CD4-positive, CD25-positive, alpha-beta regulatory T cell (primary cell): ENCODE measurements at regions not wholly inside any gene's neighbourhood (a gene's known extent, or its start where the extent isn't known, plus 50 kb on each side); places are given as distances from the start of the nearest gene placed in this dataset.
"Not testable (repeated sequence)": the region's sequence is repeated elsewhere in the genome, so short reads cannot be mapped to it uniquely, and the experiment has no call there.

ENCODE experiments used
- ATAC-seq, 2 donors: fragments of 150-1000 bp; cut with Tn5 transposase; one replicate each; pipeline ENCODE4 v1.10.0; 2021; ENCODE audit warnings: low read depth in 2 of 2, moderate number of reproducible peaks in 2 of 2, moderate library complexity in 1 of 2
- DNase-seq, 3 donors: peaks; one replicate each; pipeline versions ENCODE4 v3.0.0 to v3.0.0-alpha.2; 2012 to 2022; ENCODE audit warnings: mixed read lengths in 1 of 3
- H3K27ac ChIP-seq: one replicate; pipeline ENCODE4 v1.7.0; 2013; ENCODE audit warnings: mild to moderate bottlenecking, low read length; ENCODE audit not compliant: insufficient read depth, poor library complexity, severe bottlenecking
- H3K27me3 ChIP-seq: one replicate; pipeline ENCODE4 v1.7.0; 2013; ENCODE audit warnings: low read length; ENCODE audit not compliant: control insufficient read depth, insufficient read depth
- H3K36me3 ChIP-seq: one replicate; pipeline ENCODE4 v1.7.0; 2013; ENCODE audit warnings: mild to moderate bottlenecking, low read length, moderate library complexity; ENCODE audit not compliant: control insufficient read depth, insufficient read depth
- H3K4me1 ChIP-seq: 2 replicates; pipeline ENCODE4 v1.7.0; 2013; ENCODE audit warnings: mild to moderate bottlenecking, low read length; ENCODE audit not compliant: insufficient read depth, control insufficient read depth, poor library complexity, severe bottlenecking
- H3K4me3 ChIP-seq: one replicate; pipeline ENCODE4 v1.7.0; 2013; ENCODE audit warnings: low read depth, mild to moderate bottlenecking, low read length, moderate library complexity
- H3K9me3 ChIP-seq, 2 experiments: 1 replicate in 1 of 2; 2 replicates in 1 of 2; pipeline ENCODE4 v1.7.0; 2013; ENCODE audit warnings: low read length in 2 of 2, mild to moderate bottlenecking in 1 of 2, moderate library complexity in 1 of 2; ENCODE audit not compliant: control insufficient read depth in 2 of 2
- H3K27ac Mint-ChIP-seq, 3 donors: one replicate each; pipeline ENCODE4 v1.8.0; 2020 to 2022; ENCODE audit warnings: mild to moderate bottlenecking in 3 of 3, mixed read lengths in 3 of 3, moderate library complexity in 2 of 3
- H3K27me3 Mint-ChIP-seq: one replicate; pipeline ENCODE4 v1.8.0; 2022; ENCODE audit warnings: mild to moderate bottlenecking, mixed read lengths
- H3K36me3 Mint-ChIP-seq: one replicate; pipeline ENCODE4 v1.8.0; 2020; ENCODE audit warnings: mixed read lengths
- H3K4me1 Mint-ChIP-seq, 4 donors: one replicate each; pipeline ENCODE4 v1.8.0; 2020 to 2022; ENCODE audit warnings: mixed read lengths in 4 of 4, mild to moderate bottlenecking in 1 of 4
- H3K4me3 Mint-ChIP-seq, 4 donors: one replicate each; pipeline ENCODE4 v1.8.0; 2020 to 2022; ENCODE audit warnings: mild to moderate bottlenecking in 4 of 4, mixed read lengths in 4 of 4, moderate library complexity in 3 of 4
- H3K9me3 Mint-ChIP-seq, 7 donors: one replicate each; pipeline ENCODE4 v1.8.0; 2020 to 2022; ENCODE audit warnings: mixed read lengths in 7 of 7, mild to moderate bottlenecking in 3 of 7, moderate library complexity in 2 of 7

- Histone ChIP-seq H3K36me3 (no peaks in the 10 kb centered on the region), H3K4me1 (no peaks in the 10 kb centered on the region), H3K4me3 (no peak overlapping the region), H3K9me3 (no peaks in the 10 kb centered on the region), H3K27ac (no peak overlapping the region), H3K27me3 (peaks cover 2% of the 10 kb centered on the region)
- peaks cover 0 to 2% (median 0%) of the 10 kb centered on the region in 4 donors for H3K4me1 Mint-ChIP-seq
- H3K9me3 Mint-ChIP-seq: peaks cover 0 to 1% (median 0%) of the 10 kb centered on the region in 7 donors
- no peak overlapping the region for H3K4me3 Mint-ChIP-seq
- no peak for DNase-seq
- peaks cover 4% of the 10 kb centered on the region for H3K27me3 Mint-ChIP-seq
- no peak overlapping the region for H3K27ac Mint-ChIP-seq
- no peak for ATAC-seq
- no peaks in the 10 kb centered on the region for H3K36me3 Mint-ChIP-seq
Measured at GRCh38 chr1:233461847-233462246, 134.3 kb downstream of the MAP3K21 start.

DNA sequence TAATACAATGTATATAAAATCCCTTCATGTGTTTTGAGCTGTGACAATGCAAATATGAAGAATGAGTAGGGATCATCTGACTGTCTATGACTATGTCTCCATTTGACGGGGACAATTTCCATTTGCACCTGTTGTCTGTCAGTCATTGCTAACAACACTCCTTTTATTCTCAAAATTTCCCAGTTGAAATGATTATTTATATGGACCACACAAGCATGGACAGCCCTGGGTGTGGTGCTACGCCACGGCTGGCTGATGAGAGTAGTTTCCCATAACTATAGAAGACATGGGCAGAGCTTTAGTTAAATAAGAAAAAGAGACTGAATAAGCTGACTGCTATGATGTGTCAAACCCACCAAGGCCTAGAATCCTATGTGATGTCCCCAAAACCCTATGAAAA is 135.8 kb downstream of the MAP3K21 start:
- no peaks in the 10 kb centered on the region for H3K27me3 Mint-ChIP-seq
- H3K27ac Mint-ChIP-seq: no peak overlapping the region
- Histone ChIP-seq H3K36me3 (no peaks in the 10 kb centered on the region), H3K9me3 (no peaks in the 10 kb centered on the region), H3K4me1 (no peaks in the 10 kb centered on the region), H3K27me3 (peaks cover 2% of the 10 kb centered on the region), H3K27ac (no peak overlapping the region), H3K4me3 (no peak overlapping the region)
- peaks cover 0 to 1% (median 0%) of the 10 kb centered on the region in 7 donors for H3K9me3 Mint-ChIP-seq
- DNase-seq: no peak
- no peak overlapping the region for H3K4me3 Mint-ChIP-seq
- H3K4me1 Mint-ChIP-seq: peaks cover 0 to 2% (median 0%) of the 10 kb centered on the region in 4 donors
- no peaks in the 10 kb centered on the region for H3K36me3 Mint-ChIP-seq
- ATAC-seq: no peak

DNA sequence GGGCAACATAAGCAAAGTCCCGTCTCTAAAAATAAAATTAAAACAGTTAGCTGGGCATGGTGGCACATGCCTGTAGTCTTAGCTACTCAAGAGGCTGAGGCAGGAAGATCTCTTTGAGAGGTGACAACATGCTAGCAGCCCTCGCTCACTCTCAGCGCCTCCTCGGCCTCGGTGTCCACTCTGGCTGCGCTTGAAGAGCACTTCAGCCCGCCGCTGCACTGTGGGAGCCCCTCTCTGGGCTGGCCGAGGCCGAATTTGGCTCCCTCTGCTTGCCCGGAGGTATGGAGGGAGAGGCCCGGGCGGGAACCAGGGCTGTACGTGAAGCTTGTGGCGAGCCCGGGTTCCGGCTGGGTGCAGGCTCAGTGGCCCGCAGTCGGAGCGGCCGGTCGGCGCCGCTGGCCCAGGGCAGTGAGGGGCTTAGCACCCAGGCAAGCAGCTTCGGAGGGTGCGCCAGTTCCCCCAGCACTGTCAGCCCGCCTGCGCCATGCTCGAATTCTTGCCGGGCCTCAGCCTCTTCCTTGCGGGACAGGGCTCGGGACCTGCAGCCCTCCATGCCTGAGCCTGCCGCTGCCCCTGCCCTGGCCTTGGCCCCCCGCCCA is 138.3 kb downstream of the MAP3K21 start:
- Mint-ChIP-seq H3K9me3 (peaks cover 0 to under 1% (median 0%) of the 10 kb centered on the region in 7 donors), H3K27me3 (no peaks in the 10 kb centered on the region), H3K4me3 (no peak overlapping the region), H3K36me3 (no peaks in the 10 kb centered on the region), H3K27ac (no peak overlapping the region), H3K4me1 (no peaks in the 10 kb centered on the region)
- Histone ChIP-seq H3K9me3 (no peaks in the 10 kb centered on the region), H3K27me3 (peaks cover 2% of the 10 kb centered on the region), H3K36me3 (no peaks in the 10 kb centered on the region), H3K4me3 (no peak overlapping the region), H3K4me1 (no peaks in the 10 kb centered on the region), H3K27ac (no peak overlapping the region)
- no peak for ATAC-seq
- no peak for DNase-seq

- Histone ChIP-seq H3K9me3 (no peaks in the 10 kb centered on the region), H3K4me1 (no peaks in the 10 kb centered on the region), H3K4me3 (no peak overlapping the region), H3K27ac (no peak overlapping the region), H3K27me3 (no peaks in the 10 kb centered on the region), H3K36me3 (no peaks in the 10 kb centered on the region)
- no peaks in the 10 kb centered on the region for H3K4me1 Mint-ChIP-seq
- no peak for DNase-seq
- no peak overlapping the region for H3K27ac Mint-ChIP-seq
- no peaks in the 10 kb centered on the region for H3K27me3 Mint-ChIP-seq
- no peaks in the 10 kb centered on the region for H3K36me3 Mint-ChIP-seq
- H3K9me3 Mint-ChIP-seq: no peaks in the 10 kb centered on the region
- no peak for ATAC-seq
- no peak overlapping the region for H3K4me3 Mint-ChIP-seq
Measured at GRCh38 chr1:233470741-233471499, 143.0 kb upstream of the KCNK1 start.

DNA sequence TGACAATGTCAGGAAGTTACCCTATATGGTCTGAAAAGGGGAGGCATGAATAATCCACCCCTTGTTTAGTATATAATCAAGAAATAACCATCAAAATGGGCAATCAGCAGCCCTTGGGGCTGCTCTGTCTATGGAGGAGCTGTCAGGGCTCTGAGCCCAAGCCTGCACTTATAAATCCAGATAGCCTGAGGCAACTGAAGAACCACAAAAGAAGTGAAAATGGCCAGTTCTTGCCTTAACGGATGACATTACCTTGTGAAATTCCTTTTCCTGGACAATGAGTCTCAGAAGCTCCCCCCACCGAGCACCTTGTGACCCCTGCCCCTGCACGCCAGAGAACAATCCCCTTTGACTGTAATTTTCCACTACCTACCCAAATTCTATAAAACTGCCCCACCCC is 142.1 kb upstream of the KCNK1 start:
- ATAC-seq, H3K4me3 Mint-ChIP-seq, H3K4me3 ChIP-seq, H3K36me3 ChIP-seq, H3K9me3 ChIP-seq, H3K27me3 ChIP-seq, H3K27ac Mint-ChIP-seq, DNase-seq, H3K36me3 Mint-ChIP-seq, H3K27me3 Mint-ChIP-seq, H3K9me3 Mint-ChIP-seq, H3K4me1 Mint-ChIP-seq, H3K4me1 ChIP-seq, H3K27ac ChIP-seq: not testable (repeated sequence)

DNA sequence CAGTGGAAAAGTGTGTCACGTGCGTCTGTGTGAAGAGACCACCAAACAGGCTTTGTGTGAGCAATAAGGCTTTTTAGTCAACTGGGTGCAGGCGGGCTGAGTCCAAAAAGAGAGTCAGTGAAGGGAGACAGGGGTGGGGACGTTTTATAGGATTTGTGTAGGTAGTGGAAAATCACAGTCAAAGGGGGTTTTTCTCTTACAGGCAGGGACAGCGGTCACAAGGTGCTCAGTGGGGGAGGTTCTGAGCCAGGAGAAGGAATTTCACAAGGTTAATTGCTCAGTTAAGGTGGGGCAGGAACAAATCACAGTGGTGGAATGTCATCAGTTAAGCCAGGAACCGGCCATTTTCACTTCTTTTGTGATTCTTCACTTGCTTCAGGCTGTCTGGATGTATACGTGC is 141.1 kb upstream of the KCNK1 start:
- not testable (repeated sequence) for ATAC-seq, H3K4me1 ChIP-seq, H3K36me3 ChIP-seq, H3K4me3 ChIP-seq, H3K36me3 Mint-ChIP-seq, H3K4me1 Mint-ChIP-seq, H3K27me3 Mint-ChIP-seq, H3K27ac Mint-ChIP-seq, H3K9me3 ChIP-seq, H3K27me3 ChIP-seq, H3K9me3 Mint-ChIP-seq, H3K4me3 Mint-ChIP-seq, DNase-seq, H3K27ac ChIP-seq

GRCh38 chr1:233473549-233474204 is 140.2 kb upstream of the KCNK1 start:
- Mint-ChIP-seq H3K4me3 (no peak overlapping the region), H3K27ac (no peak overlapping the region), H3K27me3 (no peaks in the 10 kb centered on the region), H3K36me3 (no peaks in the 10 kb centered on the region), H3K9me3 (no peaks in the 10 kb centered on the region), H3K4me1 (no peaks in the 10 kb centered on the region)
- Histone ChIP-seq H3K36me3 (no peaks in the 10 kb centered on the region), H3K27ac (no peak overlapping the region), H3K4me3 (no peak overlapping the region), H3K9me3 (no peaks in the 10 kb centered on the region), H3K27me3 (no peaks in the 10 kb centered on the region), H3K4me1 (no peaks in the 10 kb centered on the region)
- ATAC-seq: no peak
- DNase-seq: no peak

DNA sequence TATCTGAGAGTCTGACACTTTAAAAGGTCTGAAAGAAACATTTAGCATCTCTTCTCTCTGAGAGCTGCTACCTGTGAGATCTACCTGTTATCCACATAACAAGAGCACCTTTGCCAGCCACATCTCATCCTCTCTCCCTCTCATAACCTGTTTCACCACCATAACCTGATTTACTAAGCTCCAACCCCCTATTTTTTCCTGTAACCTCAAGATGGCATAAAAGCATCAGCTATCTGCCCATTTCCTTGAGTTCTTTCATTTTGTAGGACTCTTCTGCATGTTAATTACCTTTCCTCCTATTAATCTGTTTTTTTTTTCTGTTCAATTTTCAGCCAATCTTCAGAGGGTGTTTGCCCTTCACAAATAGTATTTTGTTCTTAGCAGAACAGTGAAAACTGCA is 136.5 kb upstream of the KCNK1 start:
- H3K27me3 Mint-ChIP-seq: peaks cover 5% of the 10 kb centered on the region
- no peak overlapping the region for H3K4me3 ChIP-seq
- no peaks in the 10 kb centered on the region for H3K27me3 ChIP-seq
- no peaks in the 10 kb centered on the region for H3K4me1 ChIP-seq
- H3K27ac ChIP-seq: no peak overlapping the region
- no peaks in the 10 kb centered on the region for H3K9me3 ChIP-seq
- no peak overlapping the region for H3K4me3 Mint-ChIP-seq
- no peak overlapping the region for H3K27ac Mint-ChIP-seq
- no peak for ATAC-seq
- H3K36me3 ChIP-seq: no peaks in the 10 kb centered on the region
- H3K9me3 Mint-ChIP-seq: no peaks in the 10 kb centered on the region
- H3K36me3 Mint-ChIP-seq: no peaks in the 10 kb centered on the region
- no peak for DNase-seq
- no peaks in the 10 kb centered on the region for H3K4me1 Mint-ChIP-seq
